ENCODE measurements at regions not wholly inside any gene's neighbourhood (a gene's known extent, or its start where the extent isn't known, plus 50 kb on each side); places are given as distances from the start of the nearest gene placed in this dataset.

GRCh38 chr1:69073176-69073575 lies 494.5 kb upstream of the LRRC7 start:
- H3K79me1 ChIP-seq (ENCODE audit: low read length) = no peaks in the 10 kb centered on the region
- H2AFZ ChIP-seq (ENCODE audit: insufficient read depth, low read length, poor library complexity) = no peak overlapping the region
- no peak overlapping the region for H3K4me2 ChIP-seq (ENCODE audit: low read length)
- no peak overlapping the region for H4K91ac ChIP-seq (ENCODE audit: low read depth, low read length)
- no peak overlapping the region for H3K14ac ChIP-seq (ENCODE audit: low read length)
- H3K36me3 ChIP-seq (ENCODE audit: control insufficient read depth in 1 of 2, insufficient read depth in 2 of 2, low read length in 2 of 2) = no peaks in the 10 kb centered on the region
- no peak overlapping the region for H3K23ac ChIP-seq (ENCODE audit: low read length)
- H2BK12ac ChIP-seq (ENCODE audit: low read length) = no peak overlapping the region
- no peak overlapping the region for H3K4me3 ChIP-seq (ENCODE audit: low read depth, low read length)
- no peak overlapping the region for H3K4ac ChIP-seq (ENCODE audit: low read depth, low read length)
- H3K27ac ChIP-seq (ENCODE audit: low read depth, low read length) = no peak overlapping the region
- H3K27me3 ChIP-seq (ENCODE audit: insufficient read depth, low read length) = no peaks in the 10 kb centered on the region
- no peak overlapping the region for H3K9ac ChIP-seq (ENCODE audit: low read length)
- no peaks in the 10 kb centered on the region for H3K79me2 ChIP-seq (ENCODE audit: control insufficient read depth, insufficient read depth, low read length, poor library complexity)
- H3K9me3 ChIP-seq (ENCODE audit: insufficient read depth, low read depth, low read length) = peaks cover 6% of the 10 kb centered on the region
- H4K8ac ChIP-seq (ENCODE audit: low read depth, low read length) = no peak overlapping the region
- no CpG with 5 or more reads among the region's 2 CpGs for WGBS (ENCODE audit: extremely low coverage, insufficient coverage, insufficient read length)
- no peak overlapping the region for H3K18ac ChIP-seq (ENCODE audit: low read length)
- DNase-seq = no peak
- no peaks in the 10 kb centered on the region for H3K4me1 ChIP-seq (ENCODE audit: control insufficient read depth in 1 of 2, insufficient read depth in 2 of 2, low read length in 2 of 2)
- no peak overlapping the region for H2BK120ac ChIP-seq (ENCODE audit: insufficient read depth, low read length, poor library complexity)
- no peak overlapping the region for H2AK5ac ChIP-seq (ENCODE audit: low read length)
- H4K12ac ChIP-seq (ENCODE audit: low read depth, low read length) = no peak overlapping the region
- H2BK5ac ChIP-seq (ENCODE audit: low read depth, low read length, poor library complexity) = no peak overlapping the region

GRCh38 chr1:69076631-69077030 lies 491.1 kb upstream of the LRRC7 start:
- H4K8ac ChIP-seq (ENCODE audit: low read depth, low read length) = no peak overlapping the region
- H2AFZ ChIP-seq (ENCODE audit: insufficient read depth, low read length, poor library complexity) = no peak overlapping the region
- H2BK12ac ChIP-seq (ENCODE audit: low read length) = no peak overlapping the region
- DNase-seq = no peak
- H3K36me3 ChIP-seq (ENCODE audit: control insufficient read depth in 1 of 2, insufficient read depth in 2 of 2, low read length in 2 of 2) = no peaks in the 10 kb centered on the region
- no peak overlapping the region for H3K18ac ChIP-seq (ENCODE audit: low read length)
- no peak overlapping the region for H3K23ac ChIP-seq (ENCODE audit: low read length)
- no peak overlapping the region for H4K12ac ChIP-seq (ENCODE audit: low read depth, low read length)
- no peak overlapping the region for H3K9ac ChIP-seq (ENCODE audit: low read length)
- no peaks in the 10 kb centered on the region for H3K79me2 ChIP-seq (ENCODE audit: control insufficient read depth, insufficient read depth, low read length, poor library complexity)
- H3K79me1 ChIP-seq (ENCODE audit: low read length) = no peaks in the 10 kb centered on the region
- no peak overlapping the region for H3K4me3 ChIP-seq (ENCODE audit: low read depth, low read length)
- H3K4ac ChIP-seq (ENCODE audit: low read depth, low read length) = no peak overlapping the region
- no peak overlapping the region for H3K27ac ChIP-seq (ENCODE audit: low read depth, low read length)
- H3K14ac ChIP-seq (ENCODE audit: low read length) = no peak overlapping the region
- WGBS (ENCODE audit: extremely low coverage, insufficient coverage, insufficient read length) = no CpG with 5 or more reads among the region's 3 CpGs
- no peaks in the 10 kb centered on the region for H3K4me1 ChIP-seq (ENCODE audit: control insufficient read depth in 1 of 2, insufficient read depth in 2 of 2, low read length in 2 of 2)
- no peak overlapping the region for H2BK5ac ChIP-seq (ENCODE audit: low read depth, low read length, poor library complexity)
- H2AK5ac ChIP-seq (ENCODE audit: low read length) = no peak overlapping the region
- H3K27me3 ChIP-seq (ENCODE audit: insufficient read depth, low read length) = no peaks in the 10 kb centered on the region
- H4K91ac ChIP-seq (ENCODE audit: low read depth, low read length) = no peak overlapping the region
- H3K4me2 ChIP-seq (ENCODE audit: low read length) = no peak overlapping the region
- H3K9me3 ChIP-seq (ENCODE audit: insufficient read depth, low read depth, low read length) = peaks cover 1% of the 10 kb centered on the region
- H2BK120ac ChIP-seq (ENCODE audit: insufficient read depth, low read length, poor library complexity) = no peak overlapping the region

GRCh38 chr1:69077198-69077597 lies 490.5 kb upstream of the LRRC7 start:
- no peak overlapping the region for H3K27ac ChIP-seq (ENCODE audit: low read depth, low read length)
- H3K4me2 ChIP-seq (ENCODE audit: low read length) = no peak overlapping the region
- H2AK5ac ChIP-seq (ENCODE audit: low read length) = no peak overlapping the region
- H3K27me3 ChIP-seq (ENCODE audit: insufficient read depth, low read length) = no peaks in the 10 kb centered on the region
- H3K36me3 ChIP-seq (ENCODE audit: control insufficient read depth in 1 of 2, insufficient read depth in 2 of 2, low read length in 2 of 2) = no peaks in the 10 kb centered on the region
- no peak overlapping the region for H3K4me3 ChIP-seq (ENCODE audit: low read depth, low read length)
- H4K12ac ChIP-seq (ENCODE audit: low read depth, low read length) = no peak overlapping the region
- no peak overlapping the region for H4K91ac ChIP-seq (ENCODE audit: low read depth, low read length)
- H3K4ac ChIP-seq (ENCODE audit: low read depth, low read length) = no peak overlapping the region
- H3K23ac ChIP-seq (ENCODE audit: low read length) = no peak overlapping the region
- WGBS (ENCODE audit: extremely low coverage, insufficient coverage, insufficient read length) = no CpG with 5 or more reads among the region's 1 CpG
- no peaks in the 10 kb centered on the region for H3K9me3 ChIP-seq (ENCODE audit: insufficient read depth, low read depth, low read length)
- DNase-seq = no peak
- no peak overlapping the region for H2BK12ac ChIP-seq (ENCODE audit: low read length)
- H2BK5ac ChIP-seq (ENCODE audit: low read depth, low read length, poor library complexity) = no peak overlapping the region
- H3K18ac ChIP-seq (ENCODE audit: low read length) = no peak overlapping the region
- no peak overlapping the region for H4K8ac ChIP-seq (ENCODE audit: low read depth, low read length)
- no peak overlapping the region for H3K14ac ChIP-seq (ENCODE audit: low read length)
- no peaks in the 10 kb centered on the region for H3K79me2 ChIP-seq (ENCODE audit: control insufficient read depth, insufficient read depth, low read length, poor library complexity)
- no peak overlapping the region for H2BK120ac ChIP-seq (ENCODE audit: insufficient read depth, low read length, poor library complexity)
- no peaks in the 10 kb centered on the region for H3K79me1 ChIP-seq (ENCODE audit: low read length)
- no peaks in the 10 kb centered on the region for H3K4me1 ChIP-seq (ENCODE audit: control insufficient read depth in 1 of 2, insufficient read depth in 2 of 2, low read length in 2 of 2)
- H2AFZ ChIP-seq (ENCODE audit: insufficient read depth, low read length, poor library complexity) = no peak overlapping the region
- no peak overlapping the region for H3K9ac ChIP-seq (ENCODE audit: low read length)

GRCh38 chr1:69077633-69078032 lies 490.1 kb upstream of the LRRC7 start:
- no peak overlapping the region for H3K4ac ChIP-seq (ENCODE audit: low read depth, low read length)
- H4K8ac ChIP-seq (ENCODE audit: low read depth, low read length) = no peak overlapping the region
- no peak overlapping the region for H3K23ac ChIP-seq (ENCODE audit: low read length)
- no peak overlapping the region for H2BK5ac ChIP-seq (ENCODE audit: low read depth, low read length, poor library complexity)
- H3K4me2 ChIP-seq (ENCODE audit: low read length) = no peak overlapping the region
- H2AFZ ChIP-seq (ENCODE audit: insufficient read depth, low read length, poor library complexity) = no peak overlapping the region
- H3K4me3 ChIP-seq (ENCODE audit: low read depth, low read length) = no peak overlapping the region
- no peak overlapping the region for H4K12ac ChIP-seq (ENCODE audit: low read depth, low read length)
- WGBS (ENCODE audit: extremely low coverage, insufficient coverage, insufficient read length) = no CpG with 5 or more reads among the region's 3 CpGs
- H2BK12ac ChIP-seq (ENCODE audit: low read length) = no peak overlapping the region
- no peaks in the 10 kb centered on the region for H3K36me3 ChIP-seq (ENCODE audit: control insufficient read depth in 1 of 2, insufficient read depth in 2 of 2, low read length in 2 of 2)
- no peaks in the 10 kb centered on the region for H3K4me1 ChIP-seq (ENCODE audit: control insufficient read depth in 1 of 2, insufficient read depth in 2 of 2, low read length in 2 of 2)
- no peak overlapping the region for H3K27ac ChIP-seq (ENCODE audit: low read depth, low read length)
- H3K9me3 ChIP-seq (ENCODE audit: insufficient read depth, low read depth, low read length) = no peaks in the 10 kb centered on the region
- no peak overlapping the region for H3K9ac ChIP-seq (ENCODE audit: low read length)
- no peak overlapping the region for H2BK120ac ChIP-seq (ENCODE audit: insufficient read depth, low read length, poor library complexity)
- H2AK5ac ChIP-seq (ENCODE audit: low read length) = no peak overlapping the region
- H4K91ac ChIP-seq (ENCODE audit: low read depth, low read length) = no peak overlapping the region
- no peak overlapping the region for H3K18ac ChIP-seq (ENCODE audit: low read length)
- H3K79me1 ChIP-seq (ENCODE audit: low read length) = no peaks in the 10 kb centered on the region
- no peaks in the 10 kb centered on the region for H3K27me3 ChIP-seq (ENCODE audit: insufficient read depth, low read length)
- no peaks in the 10 kb centered on the region for H3K79me2 ChIP-seq (ENCODE audit: control insufficient read depth, insufficient read depth, low read length, poor library complexity)
- no peak for DNase-seq
- H3K14ac ChIP-seq (ENCODE audit: low read length) = no peak overlapping the region

Data from trophoblast cell (in vitro differentiated cells and primary cell).